GM12865 (cell line): ENCODE measurements at regions not wholly inside any gene's neighbourhood (a gene's known extent, or its start where the extent isn't known, plus 50 kb on each side); places are given as distances from the start of the nearest gene placed in this dataset.

Experiments
- DNase-seq: peaks from one replicate; pipeline ENCODE4 v3.0.0; 2010; ENCODE audit warnings: low read depth
- H3K4me3 ChIP-seq: 2 replicates; pipeline ENCODE4 v1.5.1; 2011; ENCODE audit warnings: mild to moderate bottlenecking, low read depth, low read length, control low read depth
- TF ChIP-seq, protein P1 (sequence below): IDR thresholded peaks from 2 replicates; pipeline ENCODE4 v1.5.1; 2011; ENCODE audit warnings: low read length, control low read depth, low read depth, inconsistent platforms; ENCODE audit not compliant: insufficient read depth; ENCODE audit errors: missing control alignments

DNA sequence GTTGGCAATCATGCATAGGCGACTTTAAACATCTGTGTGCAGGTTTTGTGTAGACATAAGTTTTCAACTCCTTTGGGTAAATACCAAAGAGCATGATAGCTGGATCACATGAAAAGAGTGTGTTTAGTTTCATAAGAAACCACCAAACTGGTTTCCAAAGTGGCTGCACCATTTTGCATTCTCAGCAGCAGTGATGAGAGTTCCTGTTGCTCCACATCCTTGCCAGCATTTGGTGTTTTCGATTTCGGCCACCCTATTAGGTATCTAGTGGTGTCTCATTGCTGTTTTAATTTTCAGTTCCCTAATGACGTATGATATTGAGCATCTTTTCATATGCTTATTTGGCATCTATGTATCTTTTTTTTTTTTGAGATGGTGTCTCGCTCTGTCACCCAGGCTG lies 62.8 kb upstream of the CCND1 start:
- DNase-seq, result peak; percentile 67
- H3K4me3 ChIP-seq, result no peak overlapping the region
- TF ChIP-seq, protein P1, sequence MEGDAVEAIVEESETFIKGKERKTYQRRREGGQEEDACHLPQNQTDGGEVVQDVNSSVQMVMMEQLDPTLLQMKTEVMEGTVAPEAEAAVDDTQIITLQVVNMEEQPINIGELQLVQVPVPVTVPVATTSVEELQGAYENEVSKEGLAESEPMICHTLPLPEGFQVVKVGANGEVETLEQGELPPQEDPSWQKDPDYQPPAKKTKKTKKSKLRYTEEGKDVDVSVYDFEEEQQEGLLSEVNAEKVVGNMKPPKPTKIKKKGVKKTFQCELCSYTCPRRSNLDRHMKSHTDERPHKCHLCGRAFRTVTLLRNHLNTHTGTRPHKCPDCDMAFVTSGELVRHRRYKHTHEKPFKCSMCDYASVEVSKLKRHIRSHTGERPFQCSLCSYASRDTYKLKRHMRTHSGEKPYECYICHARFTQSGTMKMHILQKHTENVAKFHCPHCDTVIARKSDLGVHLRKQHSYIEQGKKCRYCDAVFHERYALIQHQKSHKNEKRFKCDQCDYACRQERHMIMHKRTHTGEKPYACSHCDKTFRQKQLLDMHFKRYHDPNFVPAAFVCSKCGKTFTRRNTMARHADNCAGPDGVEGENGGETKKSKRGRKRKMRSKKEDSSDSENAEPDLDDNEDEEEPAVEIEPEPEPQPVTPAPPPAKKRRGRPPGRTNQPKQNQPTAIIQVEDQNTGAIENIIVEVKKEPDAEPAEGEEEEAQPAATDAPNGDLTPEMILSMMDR, result no peak

DNA sequence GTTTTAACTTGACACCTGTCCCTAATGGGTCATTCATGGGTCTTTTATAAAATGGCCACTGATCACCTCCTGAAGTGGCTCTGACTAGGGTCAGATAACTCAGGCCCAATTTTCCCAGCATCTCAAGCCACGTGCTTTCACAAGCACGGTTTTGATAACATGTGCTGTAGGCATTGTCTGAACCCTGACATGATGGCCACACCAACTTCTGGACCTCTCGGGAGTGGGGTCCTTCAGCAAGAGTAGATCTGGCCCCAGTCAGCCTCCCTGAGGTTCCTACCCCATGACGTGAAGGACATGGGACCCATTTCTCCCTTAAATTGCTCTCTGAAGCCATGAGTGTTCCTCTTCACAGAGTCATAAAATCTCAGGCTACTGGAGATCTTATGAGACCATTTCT lies 60.4 kb upstream of the CCND1 start:
- no peak overlapping the region for H3K4me3 ChIP-seq
- DNase-seq, result no peak
- TF ChIP-seq, protein P1, result no peak

DNA sequence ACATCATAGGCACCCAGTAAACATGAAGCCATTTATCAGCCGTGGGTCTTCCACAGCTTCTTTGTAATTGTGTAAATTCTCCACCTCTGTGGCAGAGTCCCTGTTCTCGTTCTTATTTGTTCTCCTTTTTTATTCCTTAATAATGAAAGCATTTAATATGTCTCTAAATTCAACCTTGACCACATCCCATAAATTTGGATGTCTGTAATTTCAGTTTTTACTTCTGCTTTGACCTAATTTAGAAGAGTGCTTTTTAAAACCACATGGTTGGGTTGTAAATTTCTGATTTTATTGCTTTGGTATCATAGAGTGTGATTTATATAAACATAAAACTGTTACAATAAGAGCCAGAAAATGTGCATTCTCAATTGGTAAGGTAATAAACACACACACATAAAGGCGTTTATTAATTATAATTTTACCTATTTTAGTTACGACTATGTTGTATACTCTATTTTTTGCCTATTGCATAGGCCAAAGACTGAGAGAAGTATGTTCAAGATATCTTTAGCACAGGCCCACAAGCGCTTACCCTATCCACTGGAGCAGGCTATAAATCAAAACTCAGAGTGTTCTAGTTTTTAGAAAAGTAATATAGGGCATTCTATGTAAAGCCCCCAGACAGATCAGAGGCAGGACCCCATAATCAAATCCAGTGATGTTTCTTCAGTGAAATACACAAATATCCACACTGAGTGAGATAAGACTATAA lies 58.0 kb upstream of the CCND1 start:
- TF ChIP-seq, protein P1, result no peak
- no peak overlapping the region for H3K4me3 ChIP-seq
- no peak for DNase-seq

DNA sequence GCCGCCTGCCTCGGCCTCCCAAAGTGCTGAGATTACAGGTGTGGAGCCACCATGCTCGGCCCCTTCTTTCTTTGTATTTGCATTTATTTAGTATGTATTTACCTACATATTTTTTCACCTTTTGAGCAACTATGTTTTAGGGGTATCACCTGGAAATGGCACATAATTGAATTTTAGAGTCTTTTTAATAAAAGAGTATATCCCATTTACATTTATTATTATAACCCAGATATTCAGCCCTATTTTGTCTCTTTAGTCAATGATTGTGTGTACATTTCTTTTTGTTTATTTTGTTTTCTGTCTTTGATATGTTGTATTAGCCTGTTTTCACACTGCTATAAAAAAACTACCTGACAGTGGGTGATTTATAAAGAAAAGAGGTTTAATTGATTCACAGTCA lies 56.8 kb upstream of the CCND1 start:
- TF ChIP-seq, protein P1, result no peak
- DNase-seq, result no peak
- no peak overlapping the region for H3K4me3 ChIP-seq

DNA sequence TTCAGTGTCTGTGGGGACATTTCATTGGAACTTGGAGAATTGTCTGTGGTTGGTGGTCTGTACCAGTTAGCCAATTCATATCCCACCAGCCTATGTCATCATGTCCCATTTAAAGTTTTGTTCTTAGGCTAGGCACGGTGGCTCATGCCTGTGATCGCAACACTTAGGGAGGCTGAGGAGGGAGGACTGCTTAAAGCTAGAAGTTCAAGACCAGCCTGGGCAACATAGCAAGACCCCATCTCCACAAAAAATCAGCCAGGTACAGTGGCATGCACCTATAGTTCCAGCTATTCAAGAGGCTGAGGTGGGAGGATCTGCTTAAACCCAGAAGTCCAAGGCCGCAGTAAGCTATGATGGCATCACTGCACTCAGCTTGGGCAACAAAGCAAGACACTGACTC lies 55.6 kb upstream of the CCND1 start:
- TF ChIP-seq, protein P1, result no peak
- DNase-seq, result no peak
- H3K4me3 ChIP-seq, result no peak overlapping the region

DNA sequence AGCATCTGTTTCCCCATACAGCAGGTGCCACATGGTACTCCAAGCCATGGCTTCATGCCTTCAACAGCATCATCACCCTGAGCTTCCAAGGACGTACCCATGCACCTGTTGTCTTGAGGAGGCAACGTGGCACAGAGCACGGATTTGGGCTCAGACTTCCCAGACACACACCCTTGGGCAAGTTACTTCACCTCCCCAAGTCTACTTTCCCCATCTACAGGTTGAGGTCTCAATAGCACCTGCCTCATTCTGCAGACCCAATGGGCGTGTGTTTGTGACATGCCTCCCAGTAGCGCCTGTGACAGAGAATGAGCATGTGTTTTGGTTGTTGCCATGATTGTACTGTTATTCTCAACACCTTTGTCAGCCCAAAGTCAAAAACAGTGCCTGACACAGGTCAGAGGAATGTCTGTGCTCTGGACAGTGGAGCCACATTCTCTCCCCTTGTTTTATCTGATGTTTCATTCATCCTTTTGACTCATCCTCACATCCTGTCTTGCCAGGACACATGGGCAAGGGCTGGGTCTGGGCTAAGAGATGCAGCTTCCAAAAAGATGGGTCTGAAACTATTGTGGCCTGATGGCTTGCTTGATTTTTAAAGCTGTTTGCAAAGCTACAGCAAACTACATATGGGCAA lies 53.4 kb upstream of the CCND1 start:
- TF ChIP-seq, protein P1, result no peak
- H3K4me3 ChIP-seq, result no peak overlapping the region
- DNase-seq, result no peak
